GM23338 (cell line): ENCODE measurements at regions not wholly inside any gene's neighbourhood (a gene's known extent, or its start where the extent isn't known, plus 50 kb on each side); places are given as distances from the start of the nearest gene placed in this dataset.

ENCODE experiments used
- ATAC-seq: fragments of 200-7000 bp; cut with Tn5 transposase; 3 replicates; pipeline ENCODE4 v1.9.1; 2020
- DNase-seq: peaks from one replicate; pipeline ENCODE4 v3.0.0-alpha.2; 2015; ENCODE audit warnings: low spot score
- H2AFZ ChIP-seq: fragments of 200-600 bp; sonication (generic); 2 replicates; pipeline ENCODE4 v1.8.0; 2016; ENCODE audit warnings: antibody characterized with exemption, mild to moderate bottlenecking, moderate library complexity
- H3F3A ChIP-seq: fragments of 200-600 bp; sonication (generic); replicated peaks from 2 replicates; pipeline ENCODE4 v1.8.0; 2017; ENCODE audit warnings: antibody characterized with exemption, mixed run types, low read depth
- H3K27ac ChIP-seq: fragments of 200-600 bp; sonication (generic); 2 replicates; pipeline ENCODE4 v1.6.1; 2016; ENCODE audit warnings: low read depth
- H3K27me3 ChIP-seq: fragments of 200-600 bp; sonication (generic); 2 replicates; pipeline ENCODE4 v1.8.0; 2016; ENCODE audit warnings: mild to moderate bottlenecking, mixed run types, moderate library complexity; ENCODE audit not compliant: insufficient read depth
- H3K36me3 ChIP-seq: fragments of 200-600 bp; sonication (generic); 2 replicates; pipeline ENCODE4 v1.8.0; 2016; ENCODE audit warnings: mild to moderate bottlenecking; ENCODE audit not compliant: insufficient read depth
- H3K4me1 ChIP-seq: fragments of 200-600 bp; sonication (generic); 2 replicates; pipeline ENCODE4 v1.8.0; 2016; ENCODE audit warnings: mild to moderate bottlenecking, moderate library complexity; ENCODE audit not compliant: insufficient read depth
- H3K4me2 ChIP-seq: fragments of 200-600 bp; sonication (generic); 2 replicates; pipeline ENCODE4 v1.7.1; 2017; ENCODE audit warnings: mixed run types
- H3K4me3 ChIP-seq: fragments of 200-600 bp; sonication (generic); 2 replicates; pipeline ENCODE4 v1.6.1; 2016; ENCODE audit warnings: mixed run types
- H3K79me2 ChIP-seq: fragments of 200-600 bp; sonication (generic); replicated peaks from 2 replicates; pipeline ENCODE4 v1.8.0; 2017; ENCODE audit warnings: mild to moderate bottlenecking; ENCODE audit not compliant: insufficient read depth
- H3K9me2 ChIP-seq: fragments of 200-600 bp; sonication (generic); 2 replicates; pipeline ENCODE4 v1.8.0; 2017; ENCODE audit not compliant: insufficient read depth
- H4K20me1 ChIP-seq: fragments of 200-600 bp; sonication (generic); replicated peaks from 2 replicates; pipeline ENCODE4 v1.8.0; 2017; ENCODE audit warnings: mild to moderate bottlenecking; ENCODE audit not compliant: insufficient read depth
- H3K27ac Mint-ChIP-seq: 2 replicates; pipeline ENCODE4 v1.8.0; 2020; ENCODE audit warnings: inconsistent platforms, mild to moderate bottlenecking, moderate library complexity, mixed read lengths
- H3K27me3 Mint-ChIP-seq: 3 replicates; pipeline ENCODE4 v1.8.0; 2022; ENCODE audit warnings: low read depth, mild to moderate bottlenecking, moderate library complexity, mixed read lengths, inconsistent platforms; ENCODE audit not compliant: insufficient read depth, poor library complexity
- H3K36me3 Mint-ChIP-seq: 3 replicates; pipeline ENCODE4 v1.8.0; 2021; ENCODE audit warnings: low read depth, mild to moderate bottlenecking, inconsistent platforms, moderate library complexity, mixed read lengths
- H3K4me1 Mint-ChIP-seq: 3 replicates; pipeline ENCODE4 v1.8.0; 2020; ENCODE audit warnings: mild to moderate bottlenecking, inconsistent platforms, mixed read lengths
- H3K4me3 Mint-ChIP-seq: 3 replicates; pipeline ENCODE4 v1.8.0; 2021; ENCODE audit warnings: moderate library complexity, mild to moderate bottlenecking, inconsistent platforms, mixed read lengths
- H3K9me3 Mint-ChIP-seq: 3 replicates; pipeline ENCODE4 v1.8.0; 2020; ENCODE audit warnings: moderate library complexity, mild to moderate bottlenecking, inconsistent platforms, mixed read lengths
- CREB1 ChIP-seq: fragments of 250-450 bp; sonication (Bioruptor Pico); IDR thresholded peaks from 2 replicates; pipeline ENCODE4 v1.5.0; 2020; ENCODE audit warnings: low read depth, mild to moderate bottlenecking, moderate library complexity
- EZH2 ChIP-seq: fragments of 200-600 bp; sonication (generic); IDR thresholded peaks from one replicate; pipeline ENCODE4 v1.8.0; 2017; ENCODE audit warnings: antibody characterized with exemption, mild to moderate bottlenecking, low read depth; ENCODE audit not compliant: unreplicated experiment
- EZH2phosphoT487 ChIP-seq: fragments of 200-600 bp; sonication (generic); IDR thresholded peaks from one replicate; pipeline ENCODE4 v1.8.1; 2018; ENCODE audit warnings: antibody characterized with exemption; ENCODE audit not compliant: unreplicated experiment
- JUNB ChIP-seq: IDR thresholded peaks from one replicate; pipeline ENCODE4 v1.6.1; 2016; ENCODE audit warnings: antibody characterized with exemption; ENCODE audit not compliant: unreplicated experiment
- NANOG ChIP-seq: IDR thresholded peaks from 2 replicates; pipeline ENCODE4 v1.6.1; 2016; ENCODE audit warnings: antibody characterized with exemption, borderline replicate concordance
- POLR2AphosphoS5 ChIP-seq: IDR thresholded peaks from 2 replicates; pipeline ENCODE4 v1.6.1; 2016; ENCODE audit warnings: antibody characterized with exemption, low read depth
- ZNF114 ChIP-seq: fragments of 250-450 bp; sonication (Bioruptor Pico); IDR thresholded peaks from 2 replicates; pipeline ENCODE4 v1.5.0; 2020; ENCODE audit warnings: mild to moderate bottlenecking, moderate library complexity
- ZNF331 ChIP-seq: fragments of 250-450 bp; sonication (Bioruptor Pico); IDR thresholded peaks from 2 replicates; pipeline ENCODE4 v1.5.0; 2020; ENCODE audit warnings: low read depth, mild to moderate bottlenecking, moderate library complexity
- TF ChIP-seq, protein P1 (sequence below): IDR thresholded peaks from 2 replicates; pipeline ENCODE4 v1.6.1; 2016; ENCODE audit warnings: antibody characterized with exemption
- TF ChIP-seq, protein P2 (sequence below): IDR thresholded peaks from one replicate; pipeline ENCODE4 v1.6.1; 2018; ENCODE audit warnings: antibody characterized with exemption; ENCODE audit not compliant: unreplicated experiment

DNA sequence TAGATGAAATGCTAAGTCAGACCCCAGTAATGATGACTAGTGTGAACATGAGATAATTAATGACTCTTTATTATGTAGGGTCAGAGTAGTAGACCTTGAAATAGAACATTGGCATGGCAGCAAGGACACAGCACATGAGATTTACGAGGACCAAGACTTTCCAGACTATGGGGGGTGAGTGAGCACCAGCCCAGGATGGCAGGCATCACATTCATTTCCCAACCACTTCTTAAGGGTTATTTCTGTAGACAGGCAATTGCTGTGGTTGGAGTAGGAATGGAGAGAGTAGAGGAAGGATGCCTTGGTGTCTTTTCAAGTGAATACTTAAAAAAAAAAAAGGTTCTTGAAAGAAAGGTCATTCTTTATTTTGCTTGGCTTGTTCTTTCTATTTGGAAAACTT lies 189.4 kb upstream of the DYRK2 start:
- Mint-ChIP-seq H3K4me1 (0 out of 3 replicates have a peak, but pooled peaks cover 3% of the 10 kb centered on the region), H3K4me3 (no peak overlapping the region), H3K27ac (no peak overlapping the region), H3K9me3 (no peaks in the 10 kb centered on the region), H3K36me3 (no peaks in the 10 kb centered on the region), H3K27me3 (peaks cover 4% of the 10 kb centered on the region)
- DNase-seq (no peak), ATAC-seq (no peak)
- Histone ChIP-seq H3K79me2 (no peaks in the 10 kb centered on the region), H3K27me3 (no peaks in the 10 kb centered on the region), H3K4me2 (no peak overlapping the region), H2AFZ (no peak overlapping the region), H3K36me3 (no peaks in the 10 kb centered on the region), H3K9me2 (0 out of 2 replicates have a peak, but pooled peaks cover 10% of the 10 kb centered on the region), H4K20me1 (no peaks in the 10 kb centered on the region), H3K27ac (no peak overlapping the region), H3K4me1 (no peaks in the 10 kb centered on the region), H3F3A (no peaks in the 10 kb centered on the region), H3K4me3 (no peak overlapping the region)
- TF ChIP-seq ZNF331 (CRISPR knock-in tag): no peak
- no peak for TF ChIP-seq JUNB
- no peak for TF ChIP-seq EZH2
- TF ChIP-seq POLR2AphosphoS5: no peak
- TF ChIP-seq, protein P1, sequence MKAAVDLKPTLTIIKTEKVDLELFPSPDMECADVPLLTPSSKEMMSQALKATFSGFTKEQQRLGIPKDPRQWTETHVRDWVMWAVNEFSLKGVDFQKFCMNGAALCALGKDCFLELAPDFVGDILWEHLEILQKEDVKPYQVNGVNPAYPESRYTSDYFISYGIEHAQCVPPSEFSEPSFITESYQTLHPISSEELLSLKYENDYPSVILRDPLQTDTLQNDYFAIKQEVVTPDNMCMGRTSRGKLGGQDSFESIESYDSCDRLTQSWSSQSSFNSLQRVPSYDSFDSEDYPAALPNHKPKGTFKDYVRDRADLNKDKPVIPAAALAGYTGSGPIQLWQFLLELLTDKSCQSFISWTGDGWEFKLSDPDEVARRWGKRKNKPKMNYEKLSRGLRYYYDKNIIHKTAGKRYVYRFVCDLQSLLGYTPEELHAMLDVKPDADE: no peak

DNA sequence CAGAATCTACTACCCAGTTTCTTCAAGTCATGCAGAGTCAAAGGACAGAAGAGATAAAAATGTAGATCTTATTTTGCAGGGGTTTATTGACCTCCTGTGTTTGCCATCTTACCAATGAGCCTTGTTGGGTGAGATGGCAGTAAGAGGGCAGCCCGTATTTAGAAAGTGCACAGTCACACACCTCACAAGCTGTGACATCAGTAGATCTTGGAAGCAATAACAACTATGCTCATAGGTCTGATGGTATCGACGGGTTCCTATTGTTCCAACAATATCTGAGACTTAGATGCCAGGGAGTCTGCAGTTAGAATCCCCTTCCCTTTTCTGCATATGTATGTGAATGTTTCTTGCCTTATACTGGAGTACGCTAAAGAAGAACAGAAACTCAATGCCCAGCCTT lies 189.0 kb upstream of the DYRK2 start:
- Histone ChIP-seq H2AFZ (no peak overlapping the region), H3F3A (no peaks in the 10 kb centered on the region), H3K79me2 (no peaks in the 10 kb centered on the region), H3K4me3 (no peak overlapping the region), H3K4me1 (no peaks in the 10 kb centered on the region), H3K9me2 (0 out of 2 replicates have a peak, but pooled peaks cover 10% of the 10 kb centered on the region), H3K27me3 (no peaks in the 10 kb centered on the region), H3K27ac (no peak overlapping the region), H3K4me2 (no peak overlapping the region), H4K20me1 (no peaks in the 10 kb centered on the region), H3K36me3 (no peaks in the 10 kb centered on the region)
- Mint-ChIP-seq H3K4me3 (no peak overlapping the region), H3K27me3 (peaks cover 4% of the 10 kb centered on the region), H3K27ac (no peak overlapping the region), H3K4me1 (0 out of 3 replicates have a peak, but pooled peaks cover 3% of the 10 kb centered on the region), H3K36me3 (no peaks in the 10 kb centered on the region), H3K9me3 (no peaks in the 10 kb centered on the region)
- no peak for ATAC-seq
- TF ChIP-seq, protein P2, sequence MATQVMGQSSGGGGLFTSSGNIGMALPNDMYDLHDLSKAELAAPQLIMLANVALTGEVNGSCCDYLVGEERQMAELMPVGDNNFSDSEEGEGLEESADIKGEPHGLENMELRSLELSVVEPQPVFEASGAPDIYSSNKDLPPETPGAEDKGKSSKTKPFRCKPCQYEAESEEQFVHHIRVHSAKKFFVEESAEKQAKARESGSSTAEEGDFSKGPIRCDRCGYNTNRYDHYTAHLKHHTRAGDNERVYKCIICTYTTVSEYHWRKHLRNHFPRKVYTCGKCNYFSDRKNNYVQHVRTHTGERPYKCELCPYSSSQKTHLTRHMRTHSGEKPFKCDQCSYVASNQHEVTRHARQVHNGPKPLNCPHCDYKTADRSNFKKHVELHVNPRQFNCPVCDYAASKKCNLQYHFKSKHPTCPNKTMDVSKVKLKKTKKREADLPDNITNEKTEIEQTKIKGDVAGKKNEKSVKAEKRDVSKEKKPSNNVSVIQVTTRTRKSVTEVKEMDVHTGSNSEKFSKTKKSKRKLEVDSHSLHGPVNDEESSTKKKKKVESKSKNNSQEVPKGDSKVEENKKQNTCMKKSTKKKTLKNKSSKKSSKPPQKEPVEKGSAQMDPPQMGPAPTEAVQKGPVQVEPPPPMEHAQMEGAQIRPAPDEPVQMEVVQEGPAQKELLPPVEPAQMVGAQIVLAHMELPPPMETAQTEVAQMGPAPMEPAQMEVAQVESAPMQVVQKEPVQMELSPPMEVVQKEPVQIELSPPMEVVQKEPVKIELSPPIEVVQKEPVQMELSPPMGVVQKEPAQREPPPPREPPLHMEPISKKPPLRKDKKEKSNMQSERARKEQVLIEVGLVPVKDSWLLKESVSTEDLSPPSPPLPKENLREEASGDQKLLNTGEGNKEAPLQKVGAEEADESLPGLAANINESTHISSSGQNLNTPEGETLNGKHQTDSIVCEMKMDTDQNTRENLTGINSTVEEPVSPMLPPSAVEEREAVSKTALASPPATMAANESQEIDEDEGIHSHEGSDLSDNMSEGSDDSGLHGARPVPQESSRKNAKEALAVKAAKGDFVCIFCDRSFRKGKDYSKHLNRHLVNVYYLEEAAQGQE: no peak
- no peak for TF ChIP-seq JUNB
- TF ChIP-seq, protein P1: no peak
- TF ChIP-seq ZNF114: no peak
- TF ChIP-seq NANOG: no peak
- TF ChIP-seq CREB1: no peak
- TF ChIP-seq EZH2phosphoT487: no peak
- no peak for DNase-seq
